ENCODE measurements at regions not wholly inside any gene's neighbourhood (a gene's known extent, or its start where the extent isn't known, plus 50 kb on each side); places are given as distances from the start of the nearest gene placed in this dataset.
"Not testable (repeated sequence)": the region's sequence is repeated elsewhere in the genome, so short reads cannot be mapped to it uniquely, and the experiment has no call there.

- DNase-seq (ENCODE audit: low spot score) = no peak
Observed at GRCh38 chr9:104269996-104270963, 176.2 kb downstream of the SMC2 start.

GRCh38 chr9:104276709-104277245 lies 182.7 kb downstream of the SMC2 start:
- DNase-seq (ENCODE audit: low spot score) = no peak

- DNase-seq (ENCODE audit: low spot score) = peak; percentile 46
Observed at GRCh38 chr9:104278929-104279496, 184.9 kb downstream of the SMC2 start.

- DNase-seq (ENCODE audit: low spot score) = peak; percentile 65
Observed at GRCh38 chr9:104279535-104280177, 185.5 kb downstream of the SMC2 start.

- no peak for DNase-seq (ENCODE audit: low spot score)
Observed at GRCh38 chr9:104280178-104280560, 186.1 kb downstream of the SMC2 start.

GRCh38 chr9:104280711-104281110 lies 186.6 kb downstream of the SMC2 start:
- no peak for DNase-seq (ENCODE audit: low spot score)

GRCh38 chr9:104286187-104286586 lies 192.1 kb downstream of the SMC2 start:
- no peak for DNase-seq (ENCODE audit: low spot score)

- peak; percentile 5 for DNase-seq (ENCODE audit: low spot score)
Observed at GRCh38 chr9:104286799-104287198, 192.7 kb downstream of the SMC2 start.

- no peak for DNase-seq (ENCODE audit: low spot score)
Observed at GRCh38 chr9:104287253-104287878, 193.3 kb downstream of the SMC2 start.

- no peak for DNase-seq (ENCODE audit: low spot score)
Observed at GRCh38 chr9:104293877-104294276, 199.8 kb downstream of the SMC2 start.

GRCh38 chr9:104300124-104300523 lies 203.9 kb upstream of the OR13F1 start:
- DNase-seq (ENCODE audit: low spot score) = no peak

GRCh38 chr9:104301755-104302154 lies 202.3 kb upstream of the OR13F1 start:
- DNase-seq (ENCODE audit: low spot score) = no peak

- no peak for DNase-seq (ENCODE audit: low spot score)
Observed at GRCh38 chr9:104302775-104303174, 201.3 kb upstream of the OR13F1 start.

GRCh38 chr9:104304925-104305324 lies 199.1 kb upstream of the OR13F1 start:
- no peak for DNase-seq (ENCODE audit: low spot score)

GRCh38 chr9:104313396-104314110 lies 190.5 kb upstream of the OR13F1 start:
- no peak for DNase-seq (ENCODE audit: low spot score)

GRCh38 chr9:104316201-104317009 lies 187.7 kb upstream of the OR13F1 start:
- DNase-seq (ENCODE audit: low spot score) = not testable (repeated sequence)

GRCh38 chr9:104319198-104319597 lies 184.9 kb upstream of the OR13F1 start:
- no peak for DNase-seq (ENCODE audit: low spot score)

GRCh38 chr9:104319685-104320084 lies 184.4 kb upstream of the OR13F1 start:
- no peak for DNase-seq (ENCODE audit: low spot score)

- DNase-seq (ENCODE audit: low spot score) = no peak
Observed at GRCh38 chr9:104322596-104322995, 181.5 kb upstream of the OR13F1 start.
